SHP77 (cell line): ENCODE measurements at regions not wholly inside any gene's neighbourhood (a gene's known extent, or its start where the extent isn't known, plus 50 kb on each side); places are given as distances from the start of the nearest gene placed in this dataset.
"Not testable (repeated sequence)": the region's sequence is repeated elsewhere in the genome, so short reads cannot be mapped to it uniquely, and the experiment has no call there.

Experiments
- DNase-seq, 2 experiments: peaks; one replicate each; lab custom pipeline; 2025; lab: John Stamatoyannopoulos, UW

DNA sequence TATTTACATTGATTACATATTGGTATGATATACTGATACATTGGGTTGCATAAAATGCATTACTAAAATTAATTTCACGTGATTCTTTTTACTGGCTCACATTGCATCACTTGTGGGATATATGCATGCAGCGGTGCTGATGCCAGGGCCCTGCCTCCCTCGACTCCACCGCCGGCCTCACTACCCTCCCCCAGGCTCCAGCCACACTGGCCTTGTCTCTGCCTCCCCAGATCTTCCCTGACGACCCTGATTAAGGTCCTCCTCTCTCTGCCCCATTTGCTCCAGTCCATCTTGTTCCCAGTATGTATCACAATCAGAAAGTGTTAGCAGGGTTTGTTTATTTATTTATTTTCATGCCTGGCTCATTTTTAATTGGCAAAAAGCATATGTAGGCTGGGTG is 306.8 kb downstream of the FOXL1 start:
- DNase-seq: no peak

DNA sequence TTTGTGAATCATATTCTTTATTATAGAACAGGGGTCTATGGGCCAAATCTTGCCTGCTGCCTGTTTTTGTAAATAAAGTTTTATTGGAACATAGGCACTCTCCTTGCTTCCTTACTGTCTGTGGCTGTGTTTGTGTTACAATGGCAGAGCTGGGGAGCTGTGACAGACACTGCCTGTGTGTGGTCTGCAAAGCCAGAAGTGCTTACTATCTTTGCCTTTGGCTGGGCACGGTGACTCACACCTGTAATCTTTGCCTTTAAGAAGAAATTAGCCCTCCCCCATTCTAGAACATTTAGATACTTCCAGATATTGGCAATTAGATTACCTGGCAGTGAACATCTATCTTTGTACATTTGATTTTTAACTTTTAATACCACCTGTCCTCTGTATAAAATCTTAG is 308.3 kb downstream of the FOXL1 start:
- no peak for DNase-seq

DNA sequence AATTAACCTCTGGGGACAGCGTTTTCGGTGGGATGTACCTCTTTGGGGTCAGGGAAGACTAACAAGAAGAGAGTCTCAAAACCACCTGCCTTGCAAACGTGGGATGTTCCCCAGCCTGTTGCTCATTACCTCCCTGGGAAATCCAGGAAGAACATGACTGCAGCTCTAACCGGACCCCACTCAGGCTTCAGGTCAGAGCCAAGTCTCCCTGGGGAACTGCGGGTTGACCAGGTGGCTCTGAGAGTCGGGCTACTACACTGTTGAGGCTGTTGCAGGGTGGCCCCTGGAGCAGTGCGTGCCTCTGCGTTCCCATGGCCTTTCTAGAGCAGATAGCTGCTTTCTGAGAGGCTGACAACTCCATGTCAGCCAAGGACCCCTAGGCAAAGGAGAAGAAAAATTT is 309.1 kb downstream of the FOXL1 start:
- DNase-seq: no peak

DNA sequence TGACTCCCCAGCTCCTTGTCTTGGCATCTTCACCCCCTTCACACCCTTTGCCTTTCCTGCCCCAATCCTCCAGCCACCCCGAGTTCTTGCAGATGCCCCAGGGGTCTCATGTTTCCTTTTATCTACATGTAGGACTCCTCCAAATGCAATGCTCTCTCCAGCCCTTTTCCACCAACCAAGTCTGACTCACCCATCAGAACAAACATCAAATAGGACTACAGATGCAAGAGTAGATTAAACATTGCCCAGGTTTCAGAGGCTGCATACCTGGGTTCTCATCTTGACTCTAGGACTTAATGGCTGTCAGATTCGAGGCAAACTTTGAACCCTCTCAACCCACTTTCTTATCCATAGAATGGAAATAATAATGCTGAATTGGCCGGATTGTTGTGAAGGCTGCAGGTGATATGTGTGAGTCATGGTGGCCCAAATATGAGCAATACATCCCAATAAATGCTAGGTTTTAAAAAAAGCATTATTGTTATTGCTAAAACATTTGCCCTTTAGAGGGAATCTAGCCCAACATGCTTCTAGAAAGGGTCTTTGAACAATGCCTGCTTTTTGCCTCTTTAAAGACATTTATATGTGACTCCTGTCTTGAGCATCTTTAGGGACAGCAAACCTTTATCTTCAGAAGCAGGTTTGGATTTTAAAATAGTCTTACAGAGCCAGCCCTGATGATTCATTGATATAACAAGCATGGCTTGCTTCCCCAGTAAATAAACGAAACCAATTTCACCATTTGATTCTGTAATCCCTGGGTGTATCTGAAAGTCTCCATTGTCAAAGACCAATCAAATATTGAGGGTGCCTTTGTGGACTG is 310.1 kb downstream of the FOXL1 start:
- DNase-seq: no peak

DNA sequence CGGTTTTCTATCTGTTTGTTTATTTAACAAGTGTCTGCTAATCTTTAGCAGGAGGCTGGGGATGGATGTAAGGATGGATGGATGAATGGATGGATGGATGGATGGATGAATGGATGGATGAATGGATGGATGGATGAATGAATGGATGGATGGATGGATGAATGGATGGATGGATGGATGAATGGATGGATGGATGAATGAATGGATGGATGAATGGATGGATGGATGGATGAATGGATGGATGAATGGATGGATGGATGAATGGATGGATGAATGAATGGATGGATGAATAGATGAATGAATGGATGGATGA is 310.7 kb downstream of the FOXL1 start:
- DNase-seq: not testable (repeated sequence)

DNA sequence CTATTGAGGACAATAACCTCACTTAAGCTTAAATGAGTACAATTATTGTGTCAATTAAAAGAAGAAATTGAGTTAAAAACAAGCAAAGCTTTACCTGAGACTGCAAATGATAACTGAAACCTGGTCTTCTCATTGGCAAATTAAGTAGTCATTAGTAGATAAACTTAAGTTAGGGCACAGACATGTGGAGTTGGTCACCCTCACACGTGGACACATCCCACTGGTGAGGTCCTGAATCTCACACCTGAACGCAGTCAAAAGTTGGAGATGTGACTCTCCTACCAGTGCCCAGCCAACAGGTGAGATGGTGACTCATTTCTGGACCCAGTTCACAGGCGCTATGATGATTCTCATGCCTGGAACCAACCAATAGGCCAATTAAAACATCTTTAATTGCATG is 311.6 kb downstream of the FOXL1 start:
- no peak for DNase-seq

DNA sequence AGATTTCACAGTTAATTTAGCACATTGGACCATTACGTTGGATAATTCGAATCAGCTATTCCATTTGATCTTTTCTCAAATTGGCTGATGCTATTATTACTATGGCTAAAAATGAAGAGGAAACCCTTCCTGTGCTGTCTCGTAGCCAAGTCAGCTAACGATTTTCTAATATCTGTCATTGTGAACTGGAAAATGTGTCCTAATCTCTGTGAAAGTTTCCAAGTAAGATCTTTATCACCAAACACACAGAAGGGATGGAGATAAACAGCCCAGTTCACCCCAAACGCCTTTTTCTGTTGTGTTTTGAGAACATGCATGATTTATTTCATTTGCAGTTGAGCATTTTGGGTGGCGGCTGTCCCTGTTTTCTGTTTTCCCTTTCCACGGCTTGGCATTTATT is 312.8 kb downstream of the FOXL1 start:
- DNase-seq: no peak

DNA sequence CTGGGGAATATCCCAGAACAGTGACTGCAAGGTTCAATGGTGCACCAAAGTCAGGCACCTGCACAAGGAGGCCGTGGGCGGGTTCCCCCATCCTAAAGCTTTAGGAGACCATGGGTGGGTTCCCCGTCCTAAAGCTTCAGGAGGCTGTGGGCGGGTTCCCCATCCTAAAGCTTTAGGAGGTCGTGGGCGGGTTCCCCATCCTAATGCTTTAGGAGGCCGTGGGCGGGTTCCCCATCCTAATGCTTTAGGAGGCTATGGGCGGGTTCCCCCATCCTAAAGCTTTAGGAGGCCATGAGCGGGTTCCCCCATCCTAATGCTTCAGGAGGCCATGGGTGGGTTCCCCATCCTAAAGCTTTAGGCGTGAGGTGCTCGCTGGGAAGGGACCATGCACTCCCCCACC is 313.3 kb downstream of the FOXL1 start:
- DNase-seq: no peak

DNA sequence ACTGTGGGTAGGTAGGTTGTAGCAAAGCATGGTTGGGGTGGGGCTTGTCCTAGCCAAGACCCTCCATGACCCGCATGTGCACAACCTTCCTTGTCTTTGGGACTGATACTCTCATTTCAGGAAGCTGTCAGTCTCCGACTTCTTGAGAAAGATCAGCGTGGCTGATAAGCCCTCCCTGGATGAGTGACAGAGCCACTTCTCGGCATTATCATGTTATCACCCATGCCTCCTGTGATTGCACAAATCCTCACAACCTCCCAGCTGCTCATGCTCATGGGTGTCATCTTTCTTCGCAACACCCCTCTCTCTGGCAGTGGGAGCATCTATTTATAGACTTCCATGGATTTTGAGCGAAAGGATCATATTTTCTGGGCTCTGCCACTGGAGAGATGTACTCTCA is 314.2 kb downstream of the FOXL1 start:
- no peak for DNase-seq

DNA sequence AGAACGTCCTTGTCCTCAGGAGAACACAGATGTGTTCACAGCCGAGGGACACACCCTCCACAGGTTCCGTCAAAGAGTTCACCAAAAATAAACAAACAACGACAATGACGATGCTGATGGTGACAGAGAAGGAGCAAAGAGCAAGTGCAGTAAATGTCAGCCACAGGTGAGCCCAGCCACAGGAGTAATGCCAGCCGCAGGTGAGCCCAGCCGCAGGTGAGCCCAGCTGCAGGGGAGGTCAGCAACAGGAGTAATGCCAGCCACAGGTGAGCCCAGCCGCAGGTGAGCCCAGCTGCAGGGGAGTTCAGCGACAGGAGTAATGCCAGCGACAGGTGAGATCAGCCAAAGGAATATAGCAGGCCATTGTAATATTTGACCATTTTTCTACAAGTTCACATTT is 315.2 kb downstream of the FOXL1 start:
- DNase-seq: no peak

DNA sequence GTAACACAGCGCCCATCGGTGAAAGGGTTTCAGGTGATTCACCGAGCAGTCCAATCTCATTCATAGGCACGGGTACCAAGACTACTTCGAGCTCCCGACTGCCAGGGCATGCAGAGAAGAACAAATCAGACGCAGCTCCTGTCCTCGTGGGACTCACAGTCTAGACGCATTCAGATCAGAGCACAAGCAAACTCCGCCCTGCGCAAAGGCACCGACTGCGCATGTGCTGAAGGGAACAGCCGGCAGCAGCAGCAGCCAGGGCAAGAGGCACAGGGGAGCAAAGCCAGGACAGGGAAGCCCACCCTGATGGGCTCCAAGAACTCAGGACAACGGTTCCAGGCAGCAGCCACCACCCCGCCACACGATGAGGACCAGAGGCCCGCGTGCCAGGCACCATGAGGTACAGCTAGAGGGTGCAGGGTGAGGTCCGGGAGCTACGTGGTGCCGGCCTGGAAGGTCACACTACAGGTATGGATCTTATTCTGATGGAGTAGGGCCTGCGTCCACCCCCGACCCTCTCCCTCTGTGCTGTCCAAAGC is 315.7 kb downstream of the FOXL1 start:
- DNase-seq: no peak

DNA sequence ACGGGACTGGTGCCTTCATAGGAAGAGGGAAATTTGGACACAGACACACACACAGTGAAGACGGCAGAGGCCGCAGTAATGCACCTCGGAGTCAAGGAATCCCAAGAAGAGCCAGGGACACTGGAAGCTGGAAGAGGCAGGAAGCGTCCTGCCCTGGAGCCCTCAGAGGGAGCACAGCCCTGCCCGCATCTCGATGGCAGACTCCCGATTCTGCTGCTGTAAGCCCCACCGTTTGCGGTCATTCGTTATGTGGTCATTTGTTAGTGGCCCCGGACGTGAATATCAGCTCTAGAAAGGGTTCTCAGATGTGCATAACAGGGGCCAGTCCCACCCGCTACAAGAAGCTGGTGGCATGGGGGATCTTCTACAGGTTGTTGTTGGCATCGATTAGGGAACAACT is 316.6 kb downstream of the FOXL1 start:
- no peak for DNase-seq

DNA sequence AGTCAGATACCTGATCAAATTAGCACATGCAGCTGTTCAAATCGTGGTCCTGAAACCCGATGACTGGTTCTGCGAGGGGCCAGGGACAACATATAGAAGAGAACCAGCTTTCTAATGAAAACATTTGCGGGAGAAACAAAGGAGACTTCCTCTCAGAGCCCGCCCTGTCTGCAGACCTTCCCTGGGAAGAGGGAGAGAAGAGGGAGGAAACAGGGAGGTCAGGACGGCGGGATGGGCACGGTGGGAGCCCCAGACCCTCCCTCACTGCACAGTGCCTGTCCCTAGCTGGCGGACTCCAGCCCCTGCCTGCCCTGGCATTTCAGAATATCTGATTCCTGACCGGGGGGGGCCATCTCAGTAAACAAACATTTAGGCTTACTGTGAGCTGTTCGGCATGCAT is 317.3 kb downstream of the FOXL1 start:
- DNase-seq: no peak

DNA sequence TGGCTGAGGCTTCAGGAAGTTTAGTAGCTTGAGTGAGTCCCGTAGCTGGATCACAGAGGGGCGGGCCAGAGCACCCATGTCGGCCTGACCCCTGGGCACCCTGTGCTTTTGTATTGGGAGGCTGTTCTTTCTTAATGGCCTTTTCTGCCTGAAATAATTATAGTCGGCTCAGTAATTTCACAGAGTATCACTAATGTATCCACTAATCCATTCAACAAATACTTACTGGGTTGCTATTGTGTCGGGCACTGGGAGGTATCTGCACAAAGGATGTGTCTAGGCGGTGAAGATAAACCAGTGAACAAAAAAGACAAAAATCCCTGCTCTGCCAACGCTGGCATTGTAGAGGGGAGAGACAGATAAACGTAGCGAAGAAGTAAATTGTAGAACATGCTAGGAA is 318.6 kb downstream of the FOXL1 start:
- DNase-seq: no peak

DNA sequence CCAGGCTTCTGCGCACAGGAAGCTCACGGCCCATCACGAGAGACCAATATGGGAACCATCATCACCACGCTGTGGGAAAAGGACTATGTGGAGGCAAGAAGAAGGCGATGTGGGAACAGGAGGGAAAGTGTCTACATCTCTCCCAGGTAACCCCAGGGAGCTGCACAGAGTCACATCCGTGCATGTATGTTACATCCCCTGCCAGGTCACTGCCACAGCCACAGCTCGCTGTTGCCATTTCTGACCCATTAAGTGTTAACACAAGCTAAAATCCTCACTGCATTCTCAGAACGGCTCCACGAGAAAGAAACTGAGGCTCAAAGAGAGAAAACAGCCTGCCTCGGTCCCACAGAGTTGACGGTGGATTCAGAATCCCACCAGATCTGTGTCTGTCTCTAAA is 319.1 kb downstream of the FOXL1 start:
- no peak for DNase-seq

DNA sequence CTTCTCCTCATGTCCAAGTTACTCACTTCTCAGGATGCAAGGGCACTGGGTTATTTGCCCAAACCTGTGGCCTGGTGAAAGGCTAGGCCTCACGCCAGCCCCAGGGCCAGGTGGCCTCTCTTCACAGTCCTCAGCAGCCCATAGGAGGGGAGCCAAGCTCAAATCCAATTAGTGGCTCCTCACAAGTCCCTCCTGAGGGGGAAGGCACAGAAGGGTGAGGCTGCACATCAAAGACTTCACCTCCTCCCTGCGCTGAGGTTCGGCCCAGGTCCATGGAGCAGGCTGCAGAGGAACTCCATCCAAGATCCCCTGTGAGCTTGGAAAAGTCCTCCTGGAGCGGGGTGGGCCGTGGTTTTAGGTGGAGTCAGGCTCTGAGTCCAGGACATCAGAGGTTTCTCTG is 320.0 kb downstream of the FOXL1 start:
- no peak for DNase-seq

DNA sequence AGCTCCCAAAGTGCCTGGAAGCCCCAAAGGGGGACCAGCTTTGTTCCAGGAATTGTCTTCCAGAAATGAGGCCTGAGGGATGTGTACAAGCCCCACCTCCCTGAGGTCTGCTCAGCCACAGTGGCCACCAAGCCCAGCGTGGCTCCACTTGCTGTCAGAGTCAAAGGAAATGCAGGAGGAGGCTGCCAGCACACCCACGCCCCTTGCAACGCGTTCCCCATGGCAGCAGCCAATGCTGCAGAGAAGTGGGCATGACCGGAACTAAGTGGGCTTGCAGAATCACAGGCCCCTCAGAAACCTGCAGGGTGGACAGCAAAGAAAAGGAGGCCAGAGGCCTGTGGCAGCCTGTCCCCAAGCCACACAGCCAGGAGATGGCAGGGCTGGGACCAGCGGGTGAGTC is 320.8 kb downstream of the FOXL1 start:
- DNase-seq: no peak

DNA sequence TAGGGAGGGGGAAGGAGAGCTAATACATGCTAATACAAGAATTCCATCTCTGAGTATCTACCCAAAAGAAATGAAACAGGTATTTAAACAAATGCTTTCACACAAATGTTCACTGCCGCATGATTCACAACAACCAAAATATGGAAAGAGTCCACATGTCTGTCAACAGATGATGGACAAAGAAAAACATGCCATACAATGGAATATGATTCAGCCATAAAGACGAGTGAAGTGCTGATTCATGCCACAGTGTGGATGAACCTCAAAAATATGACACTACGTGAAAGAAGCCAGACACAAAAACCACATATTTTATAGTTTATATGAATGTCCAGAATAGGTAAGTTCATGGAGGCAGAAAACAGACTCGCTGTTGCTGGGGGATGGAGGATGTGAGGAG is 321.4 kb downstream of the FOXL1 start:
- DNase-seq: no peak

DNA sequence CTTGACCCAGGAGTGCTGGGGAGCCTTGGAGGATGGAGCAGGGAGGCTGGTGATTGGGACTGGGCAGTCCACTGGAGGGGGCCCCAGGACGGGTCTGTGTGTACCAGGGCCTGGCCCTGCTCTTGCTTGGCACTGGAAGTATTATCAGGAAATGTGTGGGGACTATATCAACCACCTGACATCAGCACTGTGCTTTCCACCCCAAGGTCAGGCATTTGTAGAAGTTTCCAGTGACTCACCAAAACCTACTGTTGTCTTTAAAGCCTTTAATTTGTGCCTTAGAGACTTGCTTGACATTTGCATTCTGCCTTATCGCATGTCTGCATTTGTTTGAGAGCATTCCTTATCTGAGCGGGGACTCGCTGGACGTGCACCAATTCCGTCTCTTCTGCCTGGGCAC is 323.1 kb downstream of the FOXL1 start:
- DNase-seq: no peak

DNA sequence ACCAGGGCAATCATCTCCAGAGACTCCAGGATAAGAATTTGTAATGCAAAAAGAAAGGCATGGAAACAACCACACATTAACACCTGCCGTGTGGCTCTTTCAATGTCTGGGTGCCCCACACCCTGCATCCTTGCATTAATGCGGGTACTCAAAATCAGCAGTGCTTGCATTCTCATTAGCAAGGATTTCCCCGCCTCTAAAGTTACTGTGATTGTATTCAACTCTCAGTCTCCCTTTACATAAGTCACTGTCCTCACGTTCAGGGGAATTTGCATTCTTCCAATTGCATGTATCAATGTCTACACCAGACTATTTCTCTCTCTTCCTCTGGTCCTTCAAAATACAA is 324.3 kb downstream of the FOXL1 start:
- no peak for DNase-seq

DNA sequence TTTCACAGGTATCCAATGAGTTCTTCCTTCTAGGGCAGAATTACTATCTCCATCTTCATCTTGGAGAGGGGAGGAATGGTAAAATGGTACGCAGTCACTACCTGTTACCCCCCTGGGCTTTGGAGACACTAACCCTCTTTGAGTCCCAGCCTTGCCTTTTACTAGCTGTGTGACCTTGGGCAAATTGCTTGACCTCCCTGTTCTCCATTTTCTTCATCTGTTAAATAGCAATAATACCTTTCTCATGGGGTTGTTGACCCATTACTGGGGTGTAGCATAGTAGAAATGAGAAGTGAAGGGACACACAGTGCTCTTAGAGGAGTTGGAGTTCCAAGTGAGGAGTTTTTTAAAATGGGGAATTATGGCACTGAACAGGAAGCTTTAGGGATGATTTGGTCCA is 324.7 kb downstream of the FOXL1 start:
- DNase-seq: no peak

DNA sequence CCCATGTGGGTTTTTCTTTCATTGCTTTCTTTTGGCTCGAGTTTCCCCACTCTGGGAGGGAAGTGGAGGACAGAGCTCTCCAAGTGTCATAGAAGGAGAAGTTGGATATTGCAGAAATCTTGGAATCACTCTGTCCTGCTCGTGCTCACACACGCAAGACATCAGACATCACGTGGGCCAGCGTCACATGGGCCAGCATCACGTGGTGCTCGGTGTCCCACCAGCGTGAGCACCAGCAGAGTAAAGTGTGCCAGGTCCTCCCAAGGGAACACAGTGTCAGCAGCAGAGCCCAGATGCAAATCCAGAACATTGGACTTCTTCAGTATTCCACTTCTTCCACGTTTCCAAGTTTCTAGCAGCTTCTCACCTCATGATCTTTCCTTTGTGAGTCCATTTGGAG is 327.0 kb downstream of the FOXL1 start:
- no peak for DNase-seq

DNA sequence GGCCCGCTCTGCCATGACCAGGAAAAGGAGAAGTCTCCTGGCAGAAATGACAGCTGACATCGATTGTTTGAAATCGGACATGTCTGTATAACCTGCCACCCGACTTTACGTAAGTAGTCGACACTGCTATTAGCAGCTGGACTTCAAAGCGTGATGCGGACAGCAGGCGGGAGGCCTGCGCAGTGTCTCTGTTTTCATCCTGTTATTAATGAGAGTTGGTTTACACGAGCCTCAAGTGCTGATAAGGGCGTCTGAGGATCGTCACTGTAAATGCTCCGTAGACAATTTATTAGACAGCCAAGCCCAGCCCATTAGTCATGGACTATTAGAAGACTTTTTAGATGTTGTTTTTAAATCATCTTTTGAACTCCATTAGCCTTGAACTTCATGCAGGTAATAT is 328.3 kb downstream of the FOXL1 start:
- DNase-seq: no peak

DNA sequence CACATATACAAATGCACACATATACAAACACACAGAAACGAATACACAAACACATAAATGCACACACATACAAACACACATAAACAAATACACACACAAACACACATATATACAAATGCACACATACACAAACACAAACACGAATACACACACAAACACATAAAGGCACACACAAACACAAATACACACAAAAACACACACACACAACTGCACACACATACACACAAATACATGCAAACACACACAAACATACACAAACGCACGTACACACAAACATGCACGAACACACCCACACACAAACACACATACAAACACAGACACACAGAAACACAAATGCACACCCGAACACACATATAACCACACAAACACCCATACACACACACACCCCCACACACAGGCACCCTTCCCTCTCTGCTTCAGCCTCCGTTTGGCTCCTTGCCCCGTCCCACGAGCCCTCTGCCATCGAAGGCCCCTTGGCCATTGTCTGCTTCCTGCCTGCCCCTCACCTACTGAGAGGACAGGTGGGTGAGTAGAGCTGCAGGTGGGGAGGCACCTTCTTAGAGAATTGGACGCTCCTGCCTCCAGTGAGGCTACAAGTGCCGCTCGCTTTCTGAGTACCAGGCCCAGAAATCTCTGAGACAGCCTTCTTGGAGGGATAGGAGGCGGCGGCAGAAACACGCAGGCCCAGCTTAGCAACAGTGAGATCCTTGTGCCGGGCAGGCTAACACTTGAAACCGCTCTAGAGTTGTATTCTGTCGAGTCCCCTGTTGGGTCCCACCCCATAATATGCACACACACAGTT is 331.2 kb downstream of the FOXL1 start:
- DNase-seq: no peak
